Neural progenitor cell (in vitro differentiated cells): ENCODE measurements at regions not wholly inside any gene's neighbourhood (a gene's known extent, or its start where the extent isn't known, plus 50 kb on each side); places are given as distances from the start of the nearest gene placed in this dataset.

Experiments
- DNase-seq: peaks from one replicate; pipeline ENCODE4 v3.0.0-alpha.2; 2016; ENCODE audit warnings: low spot score
- H2AFZ ChIP-seq: fragments of 200-600 bp; sonication (generic); replicated peaks from 2 replicates; pipeline ENCODE4 v1.6.1; 2016; ENCODE audit warnings: antibody characterized with exemption
- H3F3A ChIP-seq: fragments of 200-600 bp; sonication (generic); 2 replicates; pipeline ENCODE4 v1.6.1; 2016; ENCODE audit warnings: antibody characterized with exemption, low read depth
- H3K27ac ChIP-seq: fragments of 200-600 bp; sonication (generic); 2 replicates; pipeline ENCODE4 v1.5.1; 2016; ENCODE audit warnings: mild to moderate bottlenecking
- H3K27me3 ChIP-seq: fragments of 200-600 bp; sonication (generic); 2 replicates; pipeline ENCODE4 v1.6.1; 2016; ENCODE audit warnings: mild to moderate bottlenecking, moderate library complexity
- H3K36me3 ChIP-seq: fragments of 200-600 bp; sonication (generic); 2 replicates; pipeline ENCODE4 v1.5.1; 2016
- H3K4me1 ChIP-seq: fragments of 200-600 bp; sonication (generic); 2 replicates; pipeline ENCODE4 v1.6.1; 2016; ENCODE audit warnings: mixed run types
- H3K4me2 ChIP-seq: fragments of 200-600 bp; sonication (generic); 2 replicates; pipeline ENCODE4 v1.6.1; 2016
- H3K4me3 ChIP-seq: fragments of 200-600 bp; sonication (generic); 2 replicates; pipeline ENCODE4 v1.5.1; 2016
- H3K79me2 ChIP-seq: fragments of 200-600 bp; sonication (generic); 2 replicates; pipeline ENCODE4 v1.6.1; 2016; ENCODE audit warnings: low read depth
- H3K9ac ChIP-seq: fragments of 200-600 bp; sonication (generic); 2 replicates; pipeline ENCODE4 v1.6.1; 2016
- H3K9me3 ChIP-seq: fragments of 200-600 bp; sonication (generic); 2 replicates; pipeline ENCODE4 v1.5.1; 2016; ENCODE audit warnings: low read depth
- H4K20me1 ChIP-seq: fragments of 200-600 bp; sonication (generic); 2 replicates; pipeline ENCODE4 v1.6.1; 2016; ENCODE audit warnings: low read depth
- H3K27ac Mint-ChIP-seq: 3 replicates; pipeline ENCODE4 v1.8.0; 2021; ENCODE audit warnings: mixed read lengths
- H3K27me3 Mint-ChIP-seq: 2 replicates; pipeline ENCODE4 v1.8.0; 2022; ENCODE audit warnings: low read depth, mild to moderate bottlenecking, inconsistent platforms, moderate library complexity, mixed read lengths; ENCODE audit not compliant: insufficient read depth
- H3K36me3 Mint-ChIP-seq: 3 replicates; pipeline ENCODE4 v1.8.0; 2021; ENCODE audit warnings: mixed read lengths
- H3K4me1 Mint-ChIP-seq: 3 replicates; pipeline ENCODE4 v1.8.0; 2021; ENCODE audit warnings: mixed read lengths
- H3K4me3 Mint-ChIP-seq: 3 replicates; pipeline ENCODE4 v1.8.0; 2021; ENCODE audit warnings: mild to moderate bottlenecking, moderate library complexity, mixed read lengths
- H3K9me3 Mint-ChIP-seq: 3 replicates; pipeline ENCODE4 v1.8.0; 2020; ENCODE audit warnings: mixed read lengths
- EZH2 ChIP-seq: fragments of 200-600 bp; sonication (generic); IDR thresholded peaks from 2 replicates; pipeline ENCODE4 v1.6.1; 2017; ENCODE audit warnings: antibody characterized with exemption, mild to moderate bottlenecking, moderate library complexity
- EZH2phosphoT487 ChIP-seq: fragments of 200-600 bp; sonication (generic); IDR thresholded peaks from 2 replicates; pipeline ENCODE4 v1.6.1; 2017; ENCODE audit warnings: antibody characterized with exemption
- TF ChIP-seq, protein P1 (sequence below): fragments of 200-600 bp; sonication (generic); IDR thresholded peaks from 2 replicates; pipeline ENCODE4 v1.5.1; 2017; ENCODE audit warnings: antibody characterized with exemption, mild to moderate bottlenecking

DNA sequence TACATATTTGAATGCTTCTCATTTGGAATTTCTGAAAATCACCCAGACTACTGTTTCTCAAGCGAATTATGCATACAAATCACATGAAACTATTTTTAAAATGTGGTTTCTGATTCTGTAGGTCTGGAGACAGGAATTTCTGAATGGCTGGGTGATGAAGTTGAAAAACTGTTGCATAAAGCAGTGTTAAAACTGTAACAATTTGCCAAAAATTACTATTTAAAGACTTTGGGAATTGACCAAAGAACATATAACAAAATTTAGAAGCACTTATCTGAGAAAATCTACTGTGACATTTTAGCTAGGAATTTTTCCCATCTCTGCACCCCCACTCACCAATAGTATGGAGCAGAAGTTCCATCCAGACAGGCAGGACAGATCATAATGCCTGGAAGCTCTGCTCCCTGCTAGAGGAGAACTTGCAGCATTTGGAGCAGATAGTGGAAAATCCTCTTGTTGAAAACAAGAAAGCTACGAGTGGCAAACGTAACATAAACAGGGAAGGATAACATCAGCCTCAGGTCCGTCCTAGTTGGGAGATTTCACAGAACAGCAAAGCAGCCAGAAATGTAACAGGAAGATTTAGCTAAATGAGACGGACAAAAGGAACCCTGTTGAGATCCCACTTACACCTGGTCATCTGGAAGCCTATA lies 132.3 kb upstream of the MCTP2 start:
- H3K9me3 Mint-ChIP-seq = peaks cover 3% of the 10 kb centered on the region

DNA sequence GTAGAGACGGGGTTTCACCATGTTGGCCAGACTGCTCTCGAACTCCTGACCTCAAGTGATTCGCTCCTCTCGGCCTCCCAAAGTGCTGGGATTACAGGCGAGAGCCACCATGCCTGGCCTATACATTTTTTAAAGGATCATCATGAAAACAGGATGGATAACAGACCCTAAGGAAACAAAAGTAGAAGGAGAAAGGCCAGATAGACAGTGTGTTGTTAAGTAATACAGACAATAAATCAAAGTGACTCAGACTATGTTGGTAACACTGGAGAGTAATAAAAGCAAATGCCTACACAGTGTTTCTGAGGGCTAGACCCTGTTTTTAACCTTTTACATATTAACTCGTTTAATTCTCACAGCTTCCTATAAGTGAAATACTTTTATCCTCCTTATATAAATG lies 133.8 kb upstream of the MCTP2 start:
- Histone ChIP-seq H3K36me3 (no peaks in the 10 kb centered on the region), H4K20me1 (no peaks in the 10 kb centered on the region), H3K4me1 (no peaks in the 10 kb centered on the region), H3K79me2 (no peaks in the 10 kb centered on the region), H3K27ac (no peak overlapping the region), H2AFZ (no peak overlapping the region), H3K4me3 (no peak overlapping the region), H3K27me3 (no peaks in the 10 kb centered on the region), H3K4me2 (no peak overlapping the region), H3K9ac (no peak overlapping the region), H3F3A (no peaks in the 10 kb centered on the region), H3K9me3 (no peaks in the 10 kb centered on the region)
- Mint-ChIP-seq H3K4me1 (peaks cover 2% of the 10 kb centered on the region), H3K9me3 (no peaks in the 10 kb centered on the region), H3K4me3 (no peak overlapping the region), H3K36me3 (no peaks in the 10 kb centered on the region), H3K27ac (no peak overlapping the region), H3K27me3 (peaks cover 2% of the 10 kb centered on the region)
- TF ChIP-seq EZH2 (no peak), EZH2phosphoT487 (no peak)
- TF ChIP-seq, protein P1, sequence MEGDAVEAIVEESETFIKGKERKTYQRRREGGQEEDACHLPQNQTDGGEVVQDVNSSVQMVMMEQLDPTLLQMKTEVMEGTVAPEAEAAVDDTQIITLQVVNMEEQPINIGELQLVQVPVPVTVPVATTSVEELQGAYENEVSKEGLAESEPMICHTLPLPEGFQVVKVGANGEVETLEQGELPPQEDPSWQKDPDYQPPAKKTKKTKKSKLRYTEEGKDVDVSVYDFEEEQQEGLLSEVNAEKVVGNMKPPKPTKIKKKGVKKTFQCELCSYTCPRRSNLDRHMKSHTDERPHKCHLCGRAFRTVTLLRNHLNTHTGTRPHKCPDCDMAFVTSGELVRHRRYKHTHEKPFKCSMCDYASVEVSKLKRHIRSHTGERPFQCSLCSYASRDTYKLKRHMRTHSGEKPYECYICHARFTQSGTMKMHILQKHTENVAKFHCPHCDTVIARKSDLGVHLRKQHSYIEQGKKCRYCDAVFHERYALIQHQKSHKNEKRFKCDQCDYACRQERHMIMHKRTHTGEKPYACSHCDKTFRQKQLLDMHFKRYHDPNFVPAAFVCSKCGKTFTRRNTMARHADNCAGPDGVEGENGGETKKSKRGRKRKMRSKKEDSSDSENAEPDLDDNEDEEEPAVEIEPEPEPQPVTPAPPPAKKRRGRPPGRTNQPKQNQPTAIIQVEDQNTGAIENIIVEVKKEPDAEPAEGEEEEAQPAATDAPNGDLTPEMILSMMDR = no peak
- no peak for DNase-seq

More for the DNA sequence above, 132.3 kb upstream of the MCTP2 start:
- Histone ChIP-seq H3K4me2 (no peak overlapping the region), H3K4me1 (no peaks in the 10 kb centered on the region), H4K20me1 (no peaks in the 10 kb centered on the region), H3K9me3 (no peaks in the 10 kb centered on the region), H3K36me3 (no peaks in the 10 kb centered on the region), H3K9ac (no peak overlapping the region), H3F3A (no peaks in the 10 kb centered on the region), H2AFZ (no peak overlapping the region), H3K27ac (no peak overlapping the region), H3K27me3 (no peaks in the 10 kb centered on the region), H3K79me2 (no peaks in the 10 kb centered on the region), H3K4me3 (no peak overlapping the region)
- Mint-ChIP-seq H3K27me3 (peaks cover 2% of the 10 kb centered on the region), H3K4me1 (peaks cover 2% of the 10 kb centered on the region), H3K27ac (no peak overlapping the region), H3K36me3 (no peaks in the 10 kb centered on the region), H3K4me3 (no peak overlapping the region)
- TF ChIP-seq EZH2 = no peak
- TF ChIP-seq, protein P1 = no peak
- DNase-seq = no peak

DNA sequence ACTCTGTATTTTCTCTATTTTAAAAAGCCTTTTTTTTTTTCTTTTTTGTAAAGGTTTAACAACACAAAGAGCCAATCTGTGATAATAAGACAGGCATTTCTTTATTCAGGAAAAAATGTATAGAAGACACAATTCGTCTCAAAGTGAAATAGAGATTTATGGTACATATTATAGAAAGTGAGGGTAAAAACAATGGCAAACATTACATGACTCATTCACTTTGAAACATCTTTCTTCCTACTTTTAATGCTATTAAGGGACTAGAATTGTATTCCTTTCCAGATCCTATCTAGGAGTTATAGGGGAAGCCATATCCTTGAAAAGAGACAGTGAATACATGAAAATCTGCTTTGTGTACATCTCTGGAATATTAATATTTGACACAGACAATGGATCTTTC lies 137.1 kb upstream of the MCTP2 start:
- H2AFZ ChIP-seq = no peak overlapping the region
- Mint-ChIP-seq H3K27me3 (no peaks in the 10 kb centered on the region), H3K9me3 (no peaks in the 10 kb centered on the region), H3K4me1 (peaks cover 2% of the 10 kb centered on the region), H3K4me3 (no peak overlapping the region), H3K27ac (no peak overlapping the region), H3K36me3 (no peaks in the 10 kb centered on the region)
- no peak for TF ChIP-seq EZH2
- TF ChIP-seq, protein P1 = no peak
- TF ChIP-seq EZH2phosphoT487 = no peak
- H3K79me2 ChIP-seq = no peaks in the 10 kb centered on the region
- no peaks in the 10 kb centered on the region for H3F3A ChIP-seq
- no peaks in the 10 kb centered on the region for H3K27me3 ChIP-seq
- H3K27ac ChIP-seq = no peak overlapping the region
- no peaks in the 10 kb centered on the region for H3K4me1 ChIP-seq
- H4K20me1 ChIP-seq = no peaks in the 10 kb centered on the region
- no peak overlapping the region for H3K4me3 ChIP-seq
- no peaks in the 10 kb centered on the region for H3K36me3 ChIP-seq
- no peaks in the 10 kb centered on the region for H3K9me3 ChIP-seq
- H3K9ac ChIP-seq = no peak overlapping the region
- H3K4me2 ChIP-seq = no peak overlapping the region
- no peak for DNase-seq
